ENCODE measurements at regions not wholly inside any gene's neighbourhood (a gene's known extent, or its start where the extent isn't known, plus 50 kb on each side); places are given as distances from the start of the nearest gene placed in this dataset.

DNA sequence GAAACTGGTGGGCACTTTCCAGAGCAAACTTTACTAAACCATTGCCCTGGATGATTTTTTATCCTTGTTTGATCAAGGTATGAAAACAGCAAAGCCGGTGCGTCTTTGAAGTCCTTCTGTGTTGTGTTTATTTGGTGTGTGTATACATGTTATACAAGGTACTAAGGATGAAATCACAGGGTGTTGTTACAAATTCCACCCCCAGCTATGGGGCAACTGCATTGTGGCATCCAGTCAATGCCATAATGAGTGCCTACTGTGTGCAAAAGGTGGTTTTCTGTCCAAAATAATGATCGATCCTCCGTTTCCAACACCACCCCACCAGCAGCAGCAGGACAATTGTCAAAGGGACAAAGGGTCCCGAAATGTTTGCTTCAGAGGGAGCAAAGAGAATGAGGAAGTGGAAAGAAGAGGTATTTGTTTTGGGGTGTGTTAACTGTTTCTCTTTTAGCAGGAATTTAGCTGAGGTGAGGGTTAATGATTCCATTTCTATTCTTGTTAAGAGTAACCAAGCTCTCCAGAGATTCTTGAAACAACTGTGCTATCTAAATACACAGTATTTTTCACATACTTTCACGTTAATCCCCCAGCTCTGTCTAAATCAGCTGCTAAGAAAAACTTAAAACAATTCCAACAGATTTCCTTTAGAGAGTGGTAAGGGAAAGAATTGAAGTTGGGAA lies 568.7 kb upstream of the KLF4 start:
- no peaks in the 10 kb centered on the region for H3K27me3 ChIP-seq
- H3K4me3 ChIP-seq = no peak overlapping the region
- H3K36me3 ChIP-seq = no peaks in the 10 kb centered on the region
- no peaks in the 10 kb centered on the region for H3K9me3 ChIP-seq
- intact Hi-C loops (cut with DNase I) = loop anchor here in 2 of 4 donors (5.0 to 10.0 kb wide), 2 partner anchors 323 to 571 kb away; partner anchors contain the start of gene KLF4 (in 1 of the 2)
- H3K4me1 ChIP-seq (ENCODE audit: insufficient read depth) = peaks cover 18% of the 10 kb centered on the region
- 32 to 48% (median 33%) methylated on average over 6 of the region's 6 CpGs for WGBS, 3 donors
- no peak for DNase-seq
- TF ChIP-seq EP300 (IDR thresholded peaks at IDR 0.05) = no peak
- TF ChIP-seq POLR2A (IDR thresholded peaks at IDR 0.05) = no peak
- TF ChIP-seq, protein P1, sequence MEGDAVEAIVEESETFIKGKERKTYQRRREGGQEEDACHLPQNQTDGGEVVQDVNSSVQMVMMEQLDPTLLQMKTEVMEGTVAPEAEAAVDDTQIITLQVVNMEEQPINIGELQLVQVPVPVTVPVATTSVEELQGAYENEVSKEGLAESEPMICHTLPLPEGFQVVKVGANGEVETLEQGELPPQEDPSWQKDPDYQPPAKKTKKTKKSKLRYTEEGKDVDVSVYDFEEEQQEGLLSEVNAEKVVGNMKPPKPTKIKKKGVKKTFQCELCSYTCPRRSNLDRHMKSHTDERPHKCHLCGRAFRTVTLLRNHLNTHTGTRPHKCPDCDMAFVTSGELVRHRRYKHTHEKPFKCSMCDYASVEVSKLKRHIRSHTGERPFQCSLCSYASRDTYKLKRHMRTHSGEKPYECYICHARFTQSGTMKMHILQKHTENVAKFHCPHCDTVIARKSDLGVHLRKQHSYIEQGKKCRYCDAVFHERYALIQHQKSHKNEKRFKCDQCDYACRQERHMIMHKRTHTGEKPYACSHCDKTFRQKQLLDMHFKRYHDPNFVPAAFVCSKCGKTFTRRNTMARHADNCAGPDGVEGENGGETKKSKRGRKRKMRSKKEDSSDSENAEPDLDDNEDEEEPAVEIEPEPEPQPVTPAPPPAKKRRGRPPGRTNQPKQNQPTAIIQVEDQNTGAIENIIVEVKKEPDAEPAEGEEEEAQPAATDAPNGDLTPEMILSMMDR (IDR thresholded peaks at IDR 0.05) = no peak
- H3K27ac ChIP-seq = peak overlapping the region in 1 of 2 donors; percentile 39

DNA sequence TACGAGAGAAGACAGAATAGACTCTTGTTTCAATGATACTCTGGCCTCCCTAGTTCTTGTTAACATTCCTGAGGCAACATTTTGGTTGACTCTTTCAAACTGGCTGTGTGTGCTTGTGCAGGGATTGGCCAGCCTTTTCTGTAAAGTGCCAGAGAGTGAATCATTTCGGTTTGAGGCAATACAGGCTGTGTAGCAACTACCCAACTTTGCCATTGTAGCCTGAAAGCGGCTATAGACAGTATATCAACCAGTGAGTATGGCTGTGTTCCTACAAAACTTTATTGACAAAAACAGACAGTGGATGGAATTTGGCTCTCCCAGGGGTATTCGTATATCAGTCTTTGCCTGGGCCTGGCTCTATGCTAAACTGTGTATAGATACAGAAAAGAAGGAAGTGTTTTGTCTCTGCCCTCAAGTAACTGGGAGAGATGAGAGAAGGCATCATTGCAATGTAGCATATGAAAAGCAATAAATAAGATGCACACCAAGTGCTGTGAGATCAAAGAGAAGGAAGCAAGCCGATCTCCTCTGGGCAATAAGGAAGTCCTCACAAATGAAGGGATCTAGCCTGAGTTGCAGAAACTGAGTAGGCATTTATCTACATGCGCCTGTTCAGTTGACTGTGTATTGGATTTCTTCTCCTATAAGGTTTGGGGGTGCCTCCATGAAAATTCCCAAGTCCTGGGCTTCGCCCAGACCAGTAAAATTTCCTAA lies 568.0 kb upstream of the KLF4 start:
- TF ChIP-seq POLR2A (IDR thresholded peaks at IDR 0.05) (no peak), EP300 (IDR thresholded peaks at IDR 0.05) (no peak)
- TF ChIP-seq, protein P1 (IDR thresholded peaks at IDR 0.05) = no peak
- no peaks in the 10 kb centered on the region for H3K36me3 ChIP-seq
- DNase-seq = peak in 3 of 5 donors; percentile 36 to 62 (median 50)
- no peaks in the 10 kb centered on the region for H3K27me3 ChIP-seq
- peak overlapping the region in 1 of 2 donors; percentile 39 for H3K27ac ChIP-seq
- intact Hi-C loops (cut with DNase I) = loop anchor here in 2 of 4 donors (5.0 to 10.0 kb wide), 2 partner anchors 323 to 570 kb away; partner anchors contain the start of gene KLF4 (in 1 of the 2)
- WGBS, 3 donors = 30 to 37% (median 33%) methylated on average over 7 of the region's 7 CpGs
- H3K9me3 ChIP-seq = no peaks in the 10 kb centered on the region
- peaks cover 18% of the 10 kb centered on the region for H3K4me1 ChIP-seq (ENCODE audit: insufficient read depth)
- no peak overlapping the region for H3K4me3 ChIP-seq

- intact Hi-C loops (cut with DNase I) = loop anchor here in 2 of 4 donors (5.0 to 10.0 kb wide), 2 partner anchors 322 to 570 kb away; partner anchors contain the start of gene KLF4 (in 1 of the 2)
- no peaks in the 10 kb centered on the region for H3K9me3 ChIP-seq
- H3K4me1 ChIP-seq (ENCODE audit: insufficient read depth) = peaks cover 18% of the 10 kb centered on the region
- no peaks in the 10 kb centered on the region for H3K27me3 ChIP-seq
- no peak for DNase-seq
- no peak overlapping the region for H3K4me3 ChIP-seq
- TF ChIP-seq, protein P1 (IDR thresholded peaks at IDR 0.05) = no peak
- TF ChIP-seq POLR2A (IDR thresholded peaks at IDR 0.05) = no peak
- TF ChIP-seq EP300 (IDR thresholded peaks at IDR 0.05) = no peak
- 7 to 13% (median 8%) methylated on average over 1 of the region's 1 CpG for WGBS, 3 donors
- H3K36me3 ChIP-seq = no peaks in the 10 kb centered on the region
- peak overlapping the region in 1 of 2 donors; percentile 39 for H3K27ac ChIP-seq
These were observed 567.3 kb upstream of the KLF4 start for GRCh38 chr9:108056805-108057386.

GRCh38 chr9:108056084-108056804 lies 566.7 kb upstream of the KLF4 start:
- intact Hi-C loops (cut with DNase I) = loop anchor here in 2 of 4 donors (5.0 to 10.0 kb wide), 2 partner anchors 321 to 569 kb away; partner anchors contain the start of gene KLF4 (in 1 of the 2)
- TF ChIP-seq, protein P1 (IDR thresholded peaks at IDR 0.05) = no peak
- no peak for TF ChIP-seq POLR2A (IDR thresholded peaks at IDR 0.05)
- TF ChIP-seq EP300 (IDR thresholded peaks at IDR 0.05) = no peak
- WGBS, 3 donors = 46 to 49% (median 48%) methylated on average over 6 of the region's 6 CpGs
- DNase-seq = no peak
- Histone ChIP-seq H3K4me3 (no peak overlapping the region), H3K36me3 (no peaks in the 10 kb centered on the region), H3K27ac (no peak overlapping the region), H3K4me1 (ENCODE audit: insufficient read depth) (peaks cover 18% of the 10 kb centered on the region), H3K27me3 (no peaks in the 10 kb centered on the region), H3K9me3 (no peaks in the 10 kb centered on the region)
